Glutamatergic neuron (in vitro differentiated cells): ENCODE measurements at regions not wholly inside any gene's neighbourhood (a gene's known extent, or its start where the extent isn't known, plus 50 kb on each side); places are given as distances from the start of the nearest gene placed in this dataset.

Experiments
- DNase-seq: peaks from one replicate; pipeline ENCODE4 v3.0.0; 2022
- H3K27ac Mint-ChIP-seq: one replicate; pipeline ENCODE4 v1.8.0; 2020; ENCODE audit warnings: mild to moderate bottlenecking, mixed read lengths, inconsistent platforms; ENCODE audit not compliant: unreplicated experiment
- H3K27me3 Mint-ChIP-seq: one replicate; pipeline ENCODE4 v1.8.0; 2020; ENCODE audit warnings: mild to moderate bottlenecking, moderate library complexity, mixed read lengths, inconsistent platforms; ENCODE audit not compliant: unreplicated experiment
- H3K36me3 Mint-ChIP-seq: one replicate; pipeline ENCODE4 v1.8.0; 2020; ENCODE audit warnings: mild to moderate bottlenecking, mixed read lengths, inconsistent platforms; ENCODE audit not compliant: unreplicated experiment
- H3K4me1 Mint-ChIP-seq: one replicate; pipeline ENCODE4 v1.8.0; 2020; ENCODE audit warnings: mild to moderate bottlenecking, low read depth, mixed read lengths, inconsistent platforms; ENCODE audit not compliant: unreplicated experiment
- H3K4me3 Mint-ChIP-seq: one replicate; pipeline ENCODE4 v1.8.0; 2020; ENCODE audit warnings: mild to moderate bottlenecking, mixed read lengths, inconsistent platforms; ENCODE audit not compliant: unreplicated experiment
- H3K9me3 Mint-ChIP-seq: one replicate; pipeline ENCODE4 v1.8.0; 2020; ENCODE audit warnings: mild to moderate bottlenecking, moderate library complexity, mixed read lengths, inconsistent platforms; ENCODE audit not compliant: unreplicated experiment
- TF ChIP-seq, protein P1 (sequence below): fragments of 200-600 bp; sonication (generic); IDR thresholded peaks from one replicate; pipeline ENCODE4 v1.5.0; 2021; ENCODE audit not compliant: partially characterized antibody, unreplicated experiment

DNA sequence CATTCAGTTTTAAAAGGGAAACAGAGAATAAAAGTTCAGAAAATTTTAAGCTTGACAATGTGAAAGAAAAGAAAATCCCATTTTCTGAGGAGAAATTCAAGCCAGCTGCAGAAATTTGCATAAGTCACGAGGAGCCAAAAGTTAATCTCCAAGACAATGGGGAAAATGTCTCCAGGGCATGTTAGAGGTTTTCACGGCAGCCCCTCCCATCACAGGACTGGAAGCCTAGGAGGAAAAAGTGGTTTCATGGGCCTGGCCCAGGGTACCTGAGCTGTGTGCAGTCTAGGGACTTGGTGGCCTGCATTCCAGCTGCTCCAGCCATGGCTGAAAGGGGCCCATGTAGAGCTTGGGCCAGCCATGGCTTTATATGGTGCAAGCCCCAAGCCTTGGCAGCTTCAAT lies 59.6 kb upstream of the NXPH1 start:
- no peak overlapping the region for H3K4me3 Mint-ChIP-seq
- TF ChIP-seq, protein P1, sequence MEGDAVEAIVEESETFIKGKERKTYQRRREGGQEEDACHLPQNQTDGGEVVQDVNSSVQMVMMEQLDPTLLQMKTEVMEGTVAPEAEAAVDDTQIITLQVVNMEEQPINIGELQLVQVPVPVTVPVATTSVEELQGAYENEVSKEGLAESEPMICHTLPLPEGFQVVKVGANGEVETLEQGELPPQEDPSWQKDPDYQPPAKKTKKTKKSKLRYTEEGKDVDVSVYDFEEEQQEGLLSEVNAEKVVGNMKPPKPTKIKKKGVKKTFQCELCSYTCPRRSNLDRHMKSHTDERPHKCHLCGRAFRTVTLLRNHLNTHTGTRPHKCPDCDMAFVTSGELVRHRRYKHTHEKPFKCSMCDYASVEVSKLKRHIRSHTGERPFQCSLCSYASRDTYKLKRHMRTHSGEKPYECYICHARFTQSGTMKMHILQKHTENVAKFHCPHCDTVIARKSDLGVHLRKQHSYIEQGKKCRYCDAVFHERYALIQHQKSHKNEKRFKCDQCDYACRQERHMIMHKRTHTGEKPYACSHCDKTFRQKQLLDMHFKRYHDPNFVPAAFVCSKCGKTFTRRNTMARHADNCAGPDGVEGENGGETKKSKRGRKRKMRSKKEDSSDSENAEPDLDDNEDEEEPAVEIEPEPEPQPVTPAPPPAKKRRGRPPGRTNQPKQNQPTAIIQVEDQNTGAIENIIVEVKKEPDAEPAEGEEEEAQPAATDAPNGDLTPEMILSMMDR, result no peak
- no peak for DNase-seq
- peaks cover 3% of the 10 kb centered on the region for H3K4me1 Mint-ChIP-seq
- H3K36me3 Mint-ChIP-seq, result peaks cover 13% of the 10 kb centered on the region
- H3K27ac Mint-ChIP-seq, result no peak overlapping the region
- no peaks in the 10 kb centered on the region for H3K9me3 Mint-ChIP-seq
- no peaks in the 10 kb centered on the region for H3K27me3 Mint-ChIP-seq

DNA sequence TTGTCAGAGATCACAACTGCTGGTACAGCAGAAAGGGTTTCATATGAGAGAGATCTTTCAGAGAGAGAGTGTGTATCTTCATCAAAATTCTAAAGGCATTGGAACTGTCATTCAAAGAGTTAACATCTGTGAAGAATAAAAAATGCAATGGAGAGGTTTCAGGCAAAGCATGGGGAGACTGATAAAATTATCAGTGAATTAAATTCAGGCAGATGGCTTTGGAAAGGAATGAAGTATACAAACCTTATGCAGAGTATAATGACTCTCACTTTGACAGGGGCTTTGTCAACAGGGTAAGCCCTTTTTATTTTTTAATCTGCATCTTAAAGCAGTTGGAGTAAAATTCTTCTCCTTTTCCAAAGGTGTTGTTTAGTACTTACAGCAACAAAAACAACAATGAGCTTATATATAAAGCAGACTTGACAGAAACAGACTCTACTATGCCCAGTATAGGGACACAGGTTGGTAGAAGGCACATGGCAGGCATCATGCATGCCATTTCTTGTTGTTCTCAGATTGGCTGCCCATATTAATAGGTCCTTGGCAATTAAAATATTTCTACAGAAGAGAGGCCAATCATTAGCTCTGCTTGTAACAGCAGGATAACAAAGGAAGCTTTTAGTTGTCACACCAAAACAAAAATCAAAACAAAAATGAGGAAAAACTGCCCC lies 54.9 kb upstream of the NXPH1 start:
- peaks cover 2% of the 10 kb centered on the region for H3K4me1 Mint-ChIP-seq
- H3K4me3 Mint-ChIP-seq, result no peak overlapping the region
- TF ChIP-seq, protein P1, result no peak
- H3K36me3 Mint-ChIP-seq, result peaks cover 11% of the 10 kb centered on the region
- no peaks in the 10 kb centered on the region for H3K27me3 Mint-ChIP-seq
- no peak overlapping the region for H3K27ac Mint-ChIP-seq
- H3K9me3 Mint-ChIP-seq, result no peaks in the 10 kb centered on the region
- DNase-seq, result no peak

DNA sequence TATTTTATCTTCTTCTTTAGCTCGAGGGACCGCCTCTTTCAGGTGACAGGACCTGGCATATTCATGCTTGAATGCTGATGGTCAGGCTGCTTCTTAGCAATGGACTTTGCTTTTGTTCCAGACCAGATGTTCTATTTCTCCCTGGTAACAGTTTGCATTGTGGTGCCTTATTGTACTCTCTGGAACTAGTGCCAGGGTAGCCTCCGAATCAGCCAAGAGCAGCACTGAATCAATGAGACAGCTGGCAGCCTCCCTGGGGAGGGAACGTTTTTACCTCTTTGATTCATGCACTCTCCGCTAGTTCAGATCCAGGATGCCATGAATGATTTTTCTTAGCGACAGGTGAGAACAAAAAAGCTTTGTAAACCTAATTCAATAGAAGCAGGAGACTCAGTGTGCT lies 54.1 kb upstream of the NXPH1 start:
- Mint-ChIP-seq H3K27me3 (no peaks in the 10 kb centered on the region), H3K36me3 (peaks cover 9% of the 10 kb centered on the region), H3K9me3 (no peaks in the 10 kb centered on the region), H3K4me1 (peaks cover 2% of the 10 kb centered on the region), H3K4me3 (no peak overlapping the region), H3K27ac (no peak overlapping the region)
- peak; percentile 70 for DNase-seq
- TF ChIP-seq, protein P1, result no peak

DNA sequence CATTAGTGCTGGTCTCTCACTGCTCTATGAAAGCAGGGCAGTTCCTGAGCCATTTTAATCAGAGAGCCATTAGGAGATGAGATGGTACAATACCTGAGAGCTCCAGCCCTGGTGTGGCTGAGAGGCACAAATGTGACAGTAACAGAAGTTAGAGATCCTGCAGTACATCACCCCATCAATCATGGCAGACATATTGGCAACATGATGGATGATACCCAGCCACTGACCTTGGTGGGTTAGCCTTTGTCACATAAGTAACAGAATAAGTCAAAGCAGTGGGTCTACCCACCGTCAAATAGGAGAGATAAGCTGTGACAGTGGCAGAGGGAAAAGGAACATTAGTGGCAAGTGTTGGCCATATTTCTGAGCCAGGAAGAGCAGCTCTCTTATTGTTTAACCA lies 53.3 kb upstream of the NXPH1 start:
- Mint-ChIP-seq H3K36me3 (peaks cover 7% of the 10 kb centered on the region), H3K4me1 (peaks cover 2% of the 10 kb centered on the region), H3K27ac (no peak overlapping the region), H3K27me3 (no peaks in the 10 kb centered on the region), H3K9me3 (no peaks in the 10 kb centered on the region), H3K4me3 (no peak overlapping the region)
- TF ChIP-seq, protein P1, result no peak
- DNase-seq, result no peak

DNA sequence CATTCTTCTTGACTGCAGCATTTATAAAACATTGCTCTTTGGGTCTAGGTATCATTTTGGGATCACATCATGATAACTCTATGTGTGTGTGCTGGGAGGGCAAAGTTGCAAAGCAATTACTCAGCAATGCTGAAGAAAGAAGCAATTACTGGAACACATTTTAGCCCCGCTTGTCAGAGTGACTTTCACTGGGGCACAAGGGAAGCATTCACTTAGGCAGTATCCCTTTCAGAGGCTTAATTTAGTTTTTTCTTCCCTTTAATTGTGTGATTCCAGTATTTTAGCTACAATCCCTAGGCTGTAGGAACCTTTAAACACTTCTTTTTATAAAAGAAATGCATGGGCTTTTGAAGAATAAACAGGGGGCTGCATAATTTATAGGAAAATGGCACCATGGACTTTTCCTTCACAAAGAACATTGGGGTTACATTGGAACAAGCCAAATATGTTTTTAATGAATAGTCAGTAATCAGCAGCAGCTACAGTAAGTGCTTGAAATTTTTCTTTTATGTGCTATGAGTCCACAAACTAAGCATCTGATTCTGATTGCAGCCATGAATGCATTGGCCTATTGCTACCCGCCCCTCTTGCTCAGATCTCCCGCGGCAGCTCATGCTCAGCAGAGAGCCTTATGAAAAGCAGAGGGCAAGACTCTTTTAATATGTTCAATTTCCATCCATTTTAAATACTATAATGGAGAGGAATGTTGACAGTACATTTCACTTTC lies 51.2 kb upstream of the NXPH1 start:
- Mint-ChIP-seq H3K4me3 (no peak overlapping the region), H3K27me3 (no peaks in the 10 kb centered on the region), H3K36me3 (no peaks in the 10 kb centered on the region), H3K27ac (no peak overlapping the region), H3K4me1 (peaks cover 4% of the 10 kb centered on the region), H3K9me3 (peaks cover 1% of the 10 kb centered on the region)
- no peak for DNase-seq
- TF ChIP-seq, protein P1, result no peak
